HEK293 (cell line): ENCODE measurements at regions not wholly inside any gene's neighbourhood (a gene's known extent, or its start where the extent isn't known, plus 50 kb on each side); places are given as distances from the start of the nearest gene placed in this dataset.

Source experiments
- EGR2 ChIP-seq: fragments of 450-650 bp; formaldehyde crosslinking; IDR thresholded peaks from 2 replicates; pipeline ENCODE4 v1.5.1; 2016; ENCODE audit warnings: low read depth, missing biosample characterization, missing genetic modification characterization
- ZNF174 ChIP-seq: fragments of 450-650 bp; formaldehyde crosslinking; IDR thresholded peaks from 2 replicates; pipeline ENCODE4 v1.5.0; 2017; ENCODE audit warnings: missing biosample characterization, mild to moderate bottlenecking, missing genetic modification characterization
- ZNF239 ChIP-seq: fragments of 450-650 bp; formaldehyde crosslinking; IDR thresholded peaks from 2 replicates; pipeline ENCODE4 v1.5.1; 2016; ENCODE audit warnings: missing biosample characterization, missing genetic modification characterization
- ZNF521 ChIP-seq: fragments of 450-650 bp; formaldehyde crosslinking; IDR thresholded peaks from 2 replicates; pipeline ENCODE4 v1.5.1; 2017; ENCODE audit warnings: missing biosample characterization, mild to moderate bottlenecking, missing genetic modification characterization
- ZNF707 ChIP-seq: fragments of 450-650 bp; formaldehyde crosslinking; IDR thresholded peaks from 2 replicates; pipeline ENCODE4 v1.5.1; 2016; ENCODE audit warnings: missing biosample characterization, missing genetic modification characterization
- ZNF768 ChIP-seq: fragments of 450-650 bp; formaldehyde crosslinking; IDR thresholded peaks from 2 replicates; pipeline ENCODE4 v1.5.1; 2018; ENCODE audit warnings: missing biosample characterization, mild to moderate bottlenecking, missing genetic modification characterization
- ZNF791 ChIP-seq: fragments of 450-650 bp; formaldehyde crosslinking; IDR thresholded peaks from 2 replicates; pipeline ENCODE4 v1.5.1; 2016; ENCODE audit warnings: missing biosample characterization, missing genetic modification characterization
- TF ChIP-seq, protein P1 (sequence below): fragments of 450-650 bp; formaldehyde crosslinking; IDR thresholded peaks from 2 replicates; pipeline ENCODE4 v1.5.1; 2016; ENCODE audit warnings: missing biosample characterization, missing genetic modification characterization

DNA sequence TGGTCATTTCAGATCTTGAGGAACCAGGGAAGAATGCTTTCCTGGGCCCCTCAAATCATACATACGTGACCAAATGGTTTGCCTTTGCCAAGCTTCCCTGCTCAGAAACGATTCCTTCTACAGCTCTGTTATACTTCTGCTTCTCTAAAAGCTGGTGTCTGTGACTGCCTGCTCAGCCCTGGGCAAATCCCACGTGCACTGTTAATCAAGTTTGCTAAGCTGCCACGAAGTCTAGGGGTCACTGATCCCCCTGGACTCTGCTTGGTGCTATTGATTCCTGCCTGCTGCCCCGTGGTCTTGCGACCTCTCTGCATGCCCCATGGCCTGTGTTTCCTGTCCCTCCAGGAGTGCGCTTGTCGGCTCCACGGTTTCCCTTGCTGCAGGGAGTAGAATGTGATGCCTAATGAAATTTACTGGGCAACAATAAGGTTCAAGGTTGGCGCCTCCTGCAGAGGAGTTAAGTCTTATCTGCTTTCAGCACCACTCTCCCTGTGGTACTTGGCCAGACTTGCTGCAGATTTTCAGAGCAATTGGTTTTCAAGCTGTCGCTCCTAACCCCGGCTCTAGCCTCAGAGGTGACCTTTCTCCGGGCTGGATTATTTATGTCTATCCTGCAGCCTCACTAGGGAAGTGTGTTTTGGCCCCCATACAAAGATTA lies 201.6 kb upstream of the FZD8 start:
- TF ChIP-seq ZNF239 (tag by site-specific recombination) (no peak), ZNF791 (tag by site-specific recombination) (no peak), ZNF768 (tag by site-specific recombination) (no peak), ZNF707 (tag by site-specific recombination) (no peak), ZNF521 (no peak), ZNF174 (tag by site-specific recombination) (no peak), EGR2 (tag by site-specific recombination) (no peak)
- TF ChIP-seq, protein P1, sequence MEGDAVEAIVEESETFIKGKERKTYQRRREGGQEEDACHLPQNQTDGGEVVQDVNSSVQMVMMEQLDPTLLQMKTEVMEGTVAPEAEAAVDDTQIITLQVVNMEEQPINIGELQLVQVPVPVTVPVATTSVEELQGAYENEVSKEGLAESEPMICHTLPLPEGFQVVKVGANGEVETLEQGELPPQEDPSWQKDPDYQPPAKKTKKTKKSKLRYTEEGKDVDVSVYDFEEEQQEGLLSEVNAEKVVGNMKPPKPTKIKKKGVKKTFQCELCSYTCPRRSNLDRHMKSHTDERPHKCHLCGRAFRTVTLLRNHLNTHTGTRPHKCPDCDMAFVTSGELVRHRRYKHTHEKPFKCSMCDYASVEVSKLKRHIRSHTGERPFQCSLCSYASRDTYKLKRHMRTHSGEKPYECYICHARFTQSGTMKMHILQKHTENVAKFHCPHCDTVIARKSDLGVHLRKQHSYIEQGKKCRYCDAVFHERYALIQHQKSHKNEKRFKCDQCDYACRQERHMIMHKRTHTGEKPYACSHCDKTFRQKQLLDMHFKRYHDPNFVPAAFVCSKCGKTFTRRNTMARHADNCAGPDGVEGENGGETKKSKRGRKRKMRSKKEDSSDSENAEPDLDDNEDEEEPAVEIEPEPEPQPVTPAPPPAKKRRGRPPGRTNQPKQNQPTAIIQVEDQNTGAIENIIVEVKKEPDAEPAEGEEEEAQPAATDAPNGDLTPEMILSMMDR (tag by site-specific recombination): no peak
